ENCODE measurements at regions not wholly inside any gene's neighbourhood (a gene's known extent, or its start where the extent isn't known, plus 50 kb on each side); places are given as distances from the start of the nearest gene placed in this dataset.

DNA sequence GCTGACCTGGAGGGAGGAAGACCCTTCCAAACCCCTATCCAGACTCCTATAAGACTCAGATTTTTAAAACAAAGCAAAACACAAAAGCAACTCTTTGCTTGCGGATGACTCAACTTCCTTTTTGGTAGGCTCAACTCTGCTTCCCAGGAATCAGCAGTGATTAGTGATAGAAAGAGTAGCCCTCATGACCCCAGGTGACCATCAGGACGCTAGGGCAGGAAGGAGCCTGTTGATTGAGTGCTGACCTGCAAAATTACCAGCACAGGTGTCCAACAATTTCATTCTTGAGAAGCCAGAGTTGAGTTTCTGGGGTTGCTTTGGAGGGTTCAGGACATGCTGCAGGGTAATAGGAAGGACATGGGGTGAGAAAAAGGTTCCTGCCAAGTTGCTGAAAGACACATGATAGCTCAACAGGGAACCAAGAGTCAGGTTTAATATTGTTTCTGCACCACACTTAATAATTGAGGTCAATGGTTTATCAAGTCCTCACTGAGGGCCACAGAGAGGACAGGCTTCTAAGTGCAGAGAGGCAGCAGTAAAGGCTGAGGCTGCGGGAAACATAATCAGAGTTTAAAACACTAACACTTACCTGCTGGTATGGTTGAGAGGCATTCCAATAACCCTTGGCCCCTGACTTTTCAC lies 67.4 kb upstream of the BMP2 start:
- TF ChIP-seq GATA2 (IDR thresholded peaks at IDR 0.05; ENCODE audit: low read depth, low read length), result no peak
- TF ChIP-seq GATA3 (IDR thresholded peaks at IDR 0.05; ENCODE audit: low read depth, low read length), result no peak

DNA sequence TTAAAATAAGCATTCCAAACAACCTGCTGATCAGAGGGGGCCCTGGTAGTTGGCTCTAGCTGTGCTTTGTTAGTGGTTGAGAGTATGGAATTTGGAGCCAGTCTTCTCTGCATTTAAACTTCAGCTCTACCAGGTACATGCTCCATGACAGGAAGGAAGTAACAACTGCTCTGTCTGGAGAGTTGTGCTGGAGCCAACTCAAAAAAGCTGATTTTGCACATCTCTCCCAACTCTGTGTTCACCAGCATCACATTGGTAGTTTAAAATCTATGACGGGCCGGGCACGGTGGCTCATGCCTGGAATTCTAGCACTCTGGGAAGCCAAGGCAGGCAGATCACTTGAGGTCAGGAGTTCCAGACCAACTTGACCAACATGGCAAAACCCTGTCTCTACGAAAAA lies 68.8 kb upstream of the BMP2 start:
- TF ChIP-seq GATA2 (IDR thresholded peaks at IDR 0.05; ENCODE audit: low read depth, low read length) (no peak), GATA3 (IDR thresholded peaks at IDR 0.05; ENCODE audit: low read depth, low read length) (no peak)

DNA sequence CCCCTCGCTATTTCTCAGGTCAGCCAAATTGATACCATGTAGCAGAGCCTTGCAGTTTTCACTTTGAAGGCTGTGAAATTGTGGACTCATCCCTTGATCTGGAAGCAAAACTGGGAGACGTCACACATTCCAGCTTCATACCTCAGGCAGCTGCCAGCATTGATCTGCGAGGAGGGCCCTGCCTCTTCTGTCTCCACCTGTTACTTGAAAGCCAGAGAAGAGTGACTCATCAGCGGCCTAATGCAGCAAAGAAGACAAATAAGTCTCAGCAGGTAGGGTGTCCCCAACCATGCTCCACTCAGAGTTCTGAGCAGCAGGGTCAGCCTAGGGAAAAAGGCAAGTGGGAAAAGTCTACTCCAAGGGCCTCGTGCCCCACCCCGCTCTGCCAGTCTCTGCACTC lies 69.4 kb upstream of the BMP2 start:
- TF ChIP-seq GATA2 (IDR thresholded peaks at IDR 0.05; ENCODE audit: low read depth, low read length), result no peak
- TF ChIP-seq GATA3 (IDR thresholded peaks at IDR 0.05; ENCODE audit: low read depth, low read length), result no peak

GRCh38 chr20:6697228-6697972 lies 70.1 kb upstream of the BMP2 start:
- no peak for TF ChIP-seq GATA2 (IDR thresholded peaks at IDR 0.05; ENCODE audit: low read depth, low read length)
- no peak for TF ChIP-seq GATA3 (IDR thresholded peaks at IDR 0.05; ENCODE audit: low read depth, low read length)

- no peak for TF ChIP-seq GATA3 (IDR thresholded peaks at IDR 0.05; ENCODE audit: low read depth, low read length)
- TF ChIP-seq GATA2 (IDR thresholded peaks at IDR 0.05; ENCODE audit: low read depth, low read length), result no peak
Measured at GRCh38 chr20:6696001-6696400, 71.5 kb upstream of the BMP2 start.

GRCh38 chr20:6693178-6693807 lies 74.2 kb upstream of the BMP2 start:
- no peak for TF ChIP-seq GATA3 (IDR thresholded peaks at IDR 0.05; ENCODE audit: low read depth, low read length)
- no peak for TF ChIP-seq GATA2 (IDR thresholded peaks at IDR 0.05; ENCODE audit: low read depth, low read length)

DNA sequence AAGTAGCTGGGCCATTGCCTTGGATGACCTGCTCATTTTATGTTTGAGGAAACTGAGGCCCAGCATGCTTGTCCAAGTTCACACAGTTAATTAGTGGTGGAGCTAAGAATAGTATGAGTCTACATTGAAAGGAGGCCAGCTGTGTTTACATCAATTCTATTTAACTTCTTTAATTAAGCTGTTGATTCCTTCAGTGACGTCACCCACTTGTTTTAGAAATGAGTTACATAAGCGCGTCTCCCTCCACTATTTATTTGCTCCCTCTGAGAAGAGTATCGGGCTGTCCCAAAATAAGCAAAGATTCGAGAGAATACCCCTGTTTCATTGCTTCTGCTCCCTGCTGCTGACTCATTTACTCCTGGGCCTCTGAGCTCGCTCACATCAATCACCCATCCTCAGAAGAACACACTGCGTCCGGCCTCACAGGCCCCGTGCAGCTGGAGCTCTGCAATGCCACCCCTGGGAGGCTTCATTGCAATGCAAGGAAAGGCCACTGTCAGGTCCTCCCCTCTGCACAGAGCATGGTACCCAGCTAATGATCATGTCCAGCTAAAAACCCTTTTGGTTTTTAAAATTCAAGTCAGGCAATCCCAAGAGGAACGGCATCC lies 74.8 kb upstream of the BMP2 start:
- no peak for TF ChIP-seq GATA3 (IDR thresholded peaks at IDR 0.05; ENCODE audit: low read depth, low read length)
- TF ChIP-seq GATA2 (IDR thresholded peaks at IDR 0.05; ENCODE audit: low read depth, low read length), result no peak

GRCh38 chr20:6691516-6691915 lies 76.0 kb upstream of the BMP2 start:
- TF ChIP-seq GATA3 (IDR thresholded peaks at IDR 0.05; ENCODE audit: low read depth, low read length) (no peak), GATA2 (IDR thresholded peaks at IDR 0.05; ENCODE audit: low read depth, low read length) (no peak)

- TF ChIP-seq GATA3 (IDR thresholded peaks at IDR 0.05; ENCODE audit: low read depth, low read length) (no peak), GATA2 (IDR thresholded peaks at IDR 0.05; ENCODE audit: low read depth, low read length) (no peak)
Measured at GRCh38 chr20:6689339-6689973, 78.0 kb upstream of the BMP2 start.

- no peak for TF ChIP-seq GATA3 (IDR thresholded peaks at IDR 0.05; ENCODE audit: low read depth, low read length)
- TF ChIP-seq GATA2 (IDR thresholded peaks at IDR 0.05; ENCODE audit: low read depth, low read length), result no peak
Measured at GRCh38 chr20:6686171-6686570, 81.3 kb upstream of the BMP2 start.

- no peak for TF ChIP-seq GATA3 (IDR thresholded peaks at IDR 0.05; ENCODE audit: low read depth, low read length)
- TF ChIP-seq GATA2 (IDR thresholded peaks at IDR 0.05; ENCODE audit: low read depth, low read length), result no peak
Measured at GRCh38 chr20:6685626-6686025, 81.9 kb upstream of the BMP2 start.

DNA sequence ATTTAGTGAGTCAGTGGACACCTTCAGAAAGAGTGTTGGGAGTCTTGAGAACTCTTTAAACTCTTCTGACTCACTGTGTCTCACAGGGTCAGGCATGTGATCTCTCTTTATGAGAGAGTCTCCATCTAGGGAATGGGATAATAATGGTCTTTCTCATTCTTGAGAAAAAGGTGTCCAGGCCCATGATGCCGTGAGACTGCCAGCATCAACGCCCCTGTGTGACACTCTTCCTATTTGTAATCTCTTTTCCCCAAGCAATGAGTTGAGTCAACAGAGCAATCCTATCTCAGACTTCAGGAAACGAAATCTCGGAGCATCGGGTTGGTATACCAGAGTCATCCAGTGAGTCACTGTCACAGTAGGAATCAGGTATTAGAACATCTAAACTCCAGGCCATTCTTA lies 82.3 kb upstream of the BMP2 start:
- no peak for TF ChIP-seq GATA2 (IDR thresholded peaks at IDR 0.05; ENCODE audit: low read depth, low read length)
- no peak for TF ChIP-seq GATA3 (IDR thresholded peaks at IDR 0.05; ENCODE audit: low read depth, low read length)

DNA sequence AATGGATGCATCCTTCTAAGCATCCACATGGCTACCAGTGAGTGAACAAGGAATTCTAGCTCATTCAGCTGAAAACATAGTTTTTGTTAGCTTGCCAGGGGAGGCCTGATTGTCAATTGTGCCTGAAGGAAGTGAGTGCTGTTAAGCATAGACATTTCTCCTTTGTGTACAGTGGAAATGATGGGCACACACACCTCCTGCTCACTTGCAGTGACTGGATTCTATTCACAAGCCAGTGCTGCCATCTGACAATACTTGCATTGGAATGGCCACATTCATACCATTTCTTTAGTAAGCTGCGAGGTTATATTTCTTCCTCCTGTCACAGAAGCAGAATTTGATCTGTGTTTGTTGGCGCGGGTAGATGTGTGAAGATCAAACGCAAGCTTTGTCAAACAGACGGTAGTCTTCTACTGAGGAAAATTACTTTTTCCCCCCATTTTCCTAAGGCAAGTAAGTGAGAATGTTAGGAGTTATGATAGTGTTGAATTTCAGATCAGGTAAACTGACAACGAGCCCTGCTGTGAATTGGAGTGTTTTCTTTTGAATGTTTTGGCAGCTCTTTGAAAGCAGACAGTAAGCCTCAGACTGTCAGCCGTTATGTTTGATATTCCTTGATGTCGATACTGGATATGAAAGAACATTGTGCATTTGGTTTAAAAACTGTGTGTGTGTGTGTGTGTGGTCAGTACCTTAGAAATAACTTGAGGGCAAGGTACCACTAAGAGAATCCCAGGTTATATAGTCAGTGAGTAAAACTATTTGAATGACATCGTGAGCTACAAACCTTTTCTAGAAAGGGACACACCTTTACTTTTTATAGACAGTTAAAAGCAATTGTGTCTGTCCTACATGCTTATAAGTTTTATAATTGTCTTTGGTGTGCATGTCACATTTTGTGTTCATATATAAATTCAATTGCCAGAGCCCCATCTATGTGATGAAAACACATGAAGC lies 84.2 kb upstream of the BMP2 start:
- TF ChIP-seq GATA3 (IDR thresholded peaks at IDR 0.05; ENCODE audit: low read depth, low read length), result no peak
- no peak for TF ChIP-seq GATA2 (IDR thresholded peaks at IDR 0.05; ENCODE audit: low read depth, low read length)

All from SH-SY5Y (cell line).